ENCODE measurements at regions not wholly inside any gene's neighbourhood (a gene's known extent, or its start where the extent isn't known, plus 50 kb on each side); places are given as distances from the start of the nearest gene placed in this dataset.

- H3K4me1 Mint-ChIP-seq, result peaks cover 71% of the 10 kb centered on the region
Observed at GRCh38 chr10:31124852-31125251, 93.2 kb upstream of the ZNF438 start.

GRCh38 chr10:31125789-31126188 lies 94.1 kb upstream of the ZNF438 start:
- peak overlapping the region in 1 of 3 experiments; percentile 16 for H3K27ac Mint-ChIP-seq
- H3K36me3 Mint-ChIP-seq (ENCODE audit: low read depth), result no peaks in the 10 kb centered on the region
- peaks cover 73% of the 10 kb centered on the region for H3K4me1 Mint-ChIP-seq
- no peaks in the 10 kb centered on the region for H3K9me3 Mint-ChIP-seq
- H3K4me3 Mint-ChIP-seq, result no peak overlapping the region
- peaks cover 4% of the 10 kb centered on the region for H3K27me3 Mint-ChIP-seq (ENCODE audit: low read depth)
- TF ChIP-seq CTCF (IDR thresholded peaks at IDR 0.05; ENCODE audit: unreplicated experiment in 3 of 3), result no peak

More at GRCh38 chr10:31124852-31125251, 93.2 kb upstream of the ZNF438 start:
- Mint-ChIP-seq H3K36me3 (ENCODE audit: low read depth) (no peaks in the 10 kb centered on the region), H3K4me3 (no peak overlapping the region), H3K9me3 (no peaks in the 10 kb centered on the region), H3K27ac (peak overlapping the region in 2 of 3 experiments; percentile 7 to 16), H3K27me3 (ENCODE audit: low read depth) (peaks cover 4% of the 10 kb centered on the region)
- TF ChIP-seq CTCF (IDR thresholded peaks at IDR 0.05; ENCODE audit: unreplicated experiment in 3 of 3), result no peak

GRCh38 chr10:31126593-31126992 lies 94.9 kb upstream of the ZNF438 start:
- Mint-ChIP-seq H3K9me3 (no peaks in the 10 kb centered on the region), H3K27ac (peak overlapping the region in 1 of 3 experiments; percentile 16), H3K4me1 (peaks cover 69% of the 10 kb centered on the region), H3K27me3 (ENCODE audit: low read depth) (peaks cover 4% of the 10 kb centered on the region), H3K36me3 (ENCODE audit: low read depth) (no peaks in the 10 kb centered on the region), H3K4me3 (no peak overlapping the region)
- TF ChIP-seq CTCF (IDR thresholded peaks at IDR 0.05; ENCODE audit: unreplicated experiment in 3 of 3), result no peak

GRCh38 chr10:31128536-31128935 lies 96.9 kb upstream of the ZNF438 start:
- no peak overlapping the region for H3K4me3 Mint-ChIP-seq
- H3K27me3 Mint-ChIP-seq (ENCODE audit: low read depth), result peaks cover 4% of the 10 kb centered on the region
- peak overlapping the region in 2 of 3 experiments; percentile 93 to 95 for H3K27ac Mint-ChIP-seq
- H3K4me1 Mint-ChIP-seq, result peaks cover 78% of the 10 kb centered on the region
- no peak for TF ChIP-seq CTCF (IDR thresholded peaks at IDR 0.05; ENCODE audit: unreplicated experiment in 3 of 3)
- no peaks in the 10 kb centered on the region for H3K36me3 Mint-ChIP-seq (ENCODE audit: low read depth)
- H3K9me3 Mint-ChIP-seq, result no peaks in the 10 kb centered on the region

GRCh38 chr10:31129271-31129670 lies 97.6 kb upstream of the ZNF438 start:
- Mint-ChIP-seq H3K4me3 (no peak overlapping the region), H3K9me3 (no peaks in the 10 kb centered on the region), H3K27me3 (ENCODE audit: low read depth) (peaks cover 4% of the 10 kb centered on the region), H3K4me1 (peaks cover 72% of the 10 kb centered on the region), H3K27ac (peak overlapping the region in 2 of 3 experiments; percentile 93 to 95), H3K36me3 (ENCODE audit: low read depth) (no peaks in the 10 kb centered on the region)
- TF ChIP-seq CTCF (IDR thresholded peaks at IDR 0.05; ENCODE audit: unreplicated experiment in 3 of 3), result no peak

GRCh38 chr10:31129880-31130405 lies 98.3 kb upstream of the ZNF438 start:
- TF ChIP-seq CTCF (IDR thresholded peaks at IDR 0.05; ENCODE audit: unreplicated experiment in 3 of 3), result no peak
- Mint-ChIP-seq H3K4me1 (peaks cover 73% of the 10 kb centered on the region), H3K36me3 (ENCODE audit: low read depth) (no peaks in the 10 kb centered on the region), H3K4me3 (no peak overlapping the region), H3K27ac (peak overlapping the region in 2 of 3 experiments; percentile 89 to 95), H3K9me3 (no peaks in the 10 kb centered on the region), H3K27me3 (ENCODE audit: low read depth) (peaks cover 4% of the 10 kb centered on the region)
